Kidney tubule cell (primary cell): ENCODE measurements at regions not wholly inside any gene's neighbourhood (a gene's known extent, or its start where the extent isn't known, plus 50 kb on each side); places are given as distances from the start of the nearest gene placed in this dataset.
A peak's percentile ranks its signal among the peaks of the same experiment; 100 is the strongest.

Source experiments
- DNase-seq: peaks from one replicate; pipeline ENCODE4 v3.0.0-alpha.2; 2018; ENCODE audit warnings: low spot score

DNA sequence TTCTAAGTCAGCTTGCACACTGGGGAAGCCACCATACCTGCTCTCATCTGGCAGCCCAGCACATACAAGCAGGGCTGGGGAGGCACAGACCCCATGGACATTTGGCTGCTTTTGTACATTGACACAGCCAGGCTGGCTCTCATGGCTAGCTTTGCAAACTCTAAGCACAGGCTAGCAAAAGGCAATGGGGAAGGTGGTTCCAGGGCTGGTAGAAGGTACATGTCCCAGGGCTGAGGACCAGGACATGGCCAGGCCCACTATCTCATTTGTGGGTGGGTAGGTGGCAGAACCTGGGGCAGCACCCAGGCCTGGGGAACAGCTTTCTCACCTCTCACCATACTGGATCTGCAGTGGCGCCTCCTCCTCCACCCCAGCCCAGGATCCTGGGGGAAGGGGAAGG, 90.9 kb downstream of the HS1BP3 start:
- no peak for DNase-seq

DNA sequence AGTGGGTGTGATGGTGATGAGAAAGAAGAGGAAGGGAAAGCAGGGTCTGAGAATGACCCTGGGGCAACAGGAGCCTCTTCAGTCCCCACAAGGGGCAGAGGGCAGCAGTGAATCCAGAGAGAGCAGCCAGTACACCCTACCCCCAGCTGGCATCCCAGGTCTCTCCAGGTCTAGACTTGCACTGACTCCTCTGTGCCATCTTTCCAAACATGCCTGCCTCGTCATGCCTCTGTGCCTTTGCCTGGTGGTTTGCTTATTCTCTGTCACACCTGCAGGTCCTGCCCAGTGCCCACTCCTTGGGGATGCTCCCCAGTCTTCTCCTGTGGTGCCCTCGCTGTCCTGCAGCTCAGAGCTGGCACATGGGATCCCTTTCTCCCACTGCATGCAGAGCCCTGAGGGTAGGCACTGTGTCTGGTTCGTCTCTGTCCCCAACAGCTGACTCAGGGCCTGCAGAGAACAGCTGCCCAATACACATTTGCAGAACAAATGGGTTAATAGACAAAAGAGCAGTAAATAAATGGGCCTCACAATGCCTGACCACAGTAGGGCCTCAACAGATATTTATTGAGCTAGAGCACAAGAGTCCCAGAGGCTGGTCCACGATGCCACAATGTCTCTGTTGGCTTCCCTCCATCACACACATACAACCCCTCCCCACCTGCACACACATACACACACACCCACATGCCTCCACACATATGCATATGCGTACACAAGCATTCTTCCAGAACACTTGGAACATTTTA, 89.8 kb downstream of the HS1BP3 start:
- DNase-seq: no peak

DNA sequence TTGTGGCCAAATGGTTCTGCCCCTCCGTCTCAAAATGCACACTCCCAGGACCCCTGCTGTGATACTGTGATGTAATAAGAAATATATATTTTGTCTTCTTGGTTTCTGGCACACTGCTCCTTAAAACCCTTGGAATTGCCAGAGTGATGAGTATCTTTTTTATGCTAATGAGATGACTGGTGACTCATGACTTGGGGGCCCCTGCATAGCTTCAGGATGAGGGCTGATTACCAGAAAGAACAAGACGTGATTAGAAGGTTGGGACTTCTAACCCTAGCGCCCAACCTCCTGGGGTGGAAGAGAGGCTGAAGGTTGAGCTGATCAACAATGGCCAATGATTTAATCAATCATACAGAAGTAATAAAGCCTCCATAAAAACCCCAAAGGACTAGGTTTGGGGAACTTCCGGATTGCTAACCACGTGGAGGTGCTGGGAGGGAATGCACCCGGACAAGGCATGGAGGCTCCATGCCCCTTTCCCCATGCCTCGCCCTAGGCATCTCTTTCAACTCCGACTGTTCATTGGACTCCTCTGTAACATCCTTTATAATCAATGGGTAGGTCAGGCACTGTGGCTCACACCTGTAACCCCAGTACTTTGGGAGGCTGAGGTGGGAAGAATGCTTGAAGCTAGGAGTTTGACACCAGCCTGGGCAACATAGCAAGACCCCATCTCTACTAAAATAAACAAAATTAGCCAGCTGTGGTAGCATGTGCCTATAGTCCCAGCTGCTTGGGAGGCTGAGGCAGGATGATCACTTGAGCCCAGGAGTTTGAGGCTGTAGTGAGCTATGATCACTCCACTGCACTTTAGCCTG, 89.1 kb downstream of the HS1BP3 start:
- DNase-seq: peak; percentile 73

DNA sequence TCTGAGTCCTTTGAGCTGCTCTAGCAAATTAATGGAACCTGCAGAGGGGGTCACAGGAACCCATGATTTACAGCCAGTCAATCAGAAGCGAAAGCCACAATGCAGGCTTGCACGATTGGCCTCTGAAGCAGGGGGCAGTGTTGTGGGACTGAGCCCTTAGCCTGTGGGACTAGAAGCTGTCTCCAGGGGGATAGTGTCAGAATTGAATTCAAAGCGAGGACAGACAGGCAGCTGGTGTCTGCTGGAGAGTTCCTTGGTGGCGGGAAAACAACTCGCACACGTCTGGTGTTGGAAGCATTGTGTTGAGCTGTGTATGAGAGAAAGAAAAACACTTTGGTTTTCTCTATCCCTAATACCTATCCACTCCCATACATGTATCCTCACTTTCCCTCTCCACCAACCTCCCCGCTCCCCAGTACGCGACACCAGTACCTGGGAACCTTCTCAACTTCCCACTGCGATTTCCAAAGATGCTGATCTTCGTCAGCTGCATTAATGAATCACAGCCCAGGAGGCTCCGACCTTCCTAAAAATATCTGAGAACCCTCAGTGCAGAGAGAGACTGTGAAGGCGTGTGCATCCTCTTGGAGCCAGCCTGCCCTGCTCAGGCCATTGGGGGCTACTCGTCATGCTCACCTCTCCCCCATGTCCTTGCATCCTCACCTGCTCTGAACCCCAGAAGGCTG, 88.2 kb downstream of the HS1BP3 start:
- DNase-seq: no peak

DNA sequence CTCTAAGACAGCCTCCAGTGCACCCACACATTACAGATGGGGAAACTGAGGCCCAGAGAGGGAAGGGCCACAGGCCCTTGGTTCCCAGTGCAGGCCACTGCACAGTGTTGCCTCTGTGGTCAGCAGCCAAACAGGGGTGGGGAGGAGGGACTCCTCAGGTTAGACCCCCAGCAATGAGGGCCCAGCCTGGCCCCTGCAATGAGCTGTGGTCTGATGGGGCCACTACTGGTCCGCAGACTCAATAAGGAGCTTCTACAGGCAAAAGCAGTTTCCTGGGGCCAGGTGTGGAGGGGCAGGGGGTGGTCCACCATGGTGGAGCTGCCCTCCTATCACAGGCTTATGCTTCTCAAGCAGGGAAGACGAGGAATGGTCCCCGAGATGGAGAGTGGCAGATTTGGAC, 87.6 kb downstream of the HS1BP3 start:
- DNase-seq: no peak

DNA sequence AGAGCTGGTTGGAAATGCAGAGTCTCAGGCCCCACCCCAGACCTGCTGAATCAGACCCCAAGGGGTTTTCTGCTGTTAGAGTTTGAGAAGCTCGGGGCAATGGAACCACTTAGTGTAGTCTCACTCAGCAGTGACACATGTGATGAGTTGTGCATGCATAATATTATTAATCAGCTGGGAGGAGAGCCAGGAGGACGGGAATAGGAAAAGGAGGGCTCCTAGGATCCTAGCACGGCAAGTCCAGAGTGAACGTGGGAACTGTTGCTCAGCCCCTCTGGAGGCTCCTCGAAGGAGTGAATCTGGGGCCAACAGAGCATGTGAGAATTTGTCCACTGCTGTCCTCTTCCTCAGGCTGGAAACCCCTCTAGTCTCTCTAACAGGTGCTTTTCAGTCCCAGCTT, 87.1 kb downstream of the HS1BP3 start:
- peak; percentile 40 for DNase-seq

DNA sequence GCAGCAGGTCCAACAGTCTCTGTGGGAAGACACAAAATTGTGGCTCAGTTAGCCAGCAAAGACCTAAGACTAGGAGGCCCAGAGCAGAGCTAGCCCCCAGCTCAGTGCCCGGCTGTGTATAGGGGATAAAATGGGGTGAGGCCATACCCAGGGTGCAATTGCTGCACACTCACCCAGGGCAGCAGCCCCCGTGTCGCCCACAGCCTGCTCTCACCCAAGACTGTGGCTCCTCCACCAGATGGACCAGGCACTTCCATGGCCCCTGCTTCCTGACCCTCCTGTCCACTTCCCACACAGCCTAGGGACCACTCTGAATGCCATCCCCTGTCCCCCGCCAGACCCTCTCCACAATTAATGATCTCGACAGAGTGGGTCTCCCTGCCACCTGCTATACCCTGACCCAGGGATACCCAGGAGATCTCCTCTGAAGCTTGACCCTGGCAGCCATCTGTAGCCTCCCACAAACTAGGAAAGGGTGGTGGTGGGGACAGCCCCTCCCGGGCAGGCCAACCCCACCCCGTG, 85.7 kb downstream of the HS1BP3 start:
- no peak for DNase-seq

DNA sequence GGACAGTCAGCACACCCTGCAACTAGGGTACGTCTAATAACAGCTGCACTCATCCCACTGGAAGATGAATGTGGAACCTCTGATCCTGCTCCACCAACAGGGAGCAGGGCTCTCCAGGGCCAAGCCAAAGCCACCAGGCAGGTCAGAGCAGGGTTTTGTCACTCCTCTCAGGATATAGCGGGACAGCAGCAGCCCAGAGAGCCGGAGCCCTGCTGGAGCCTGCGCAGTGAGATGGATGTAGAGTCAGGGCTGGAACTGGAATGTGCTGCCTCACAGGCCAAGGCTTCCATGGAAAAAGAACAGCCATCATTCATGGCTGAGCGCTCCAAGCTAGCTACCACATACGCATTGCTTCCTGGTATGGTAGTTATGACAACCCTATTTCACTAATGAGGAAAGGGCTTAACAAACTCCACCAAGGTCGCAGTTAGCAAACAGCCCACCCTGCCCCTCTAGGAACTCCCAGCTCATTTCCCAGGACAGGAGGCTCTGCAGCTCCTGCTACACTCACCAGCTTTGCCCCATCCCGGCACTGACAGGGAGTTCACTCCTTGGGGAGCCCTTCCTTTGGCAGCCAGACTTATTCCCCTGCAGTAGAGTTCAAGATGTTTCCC, 85.2 kb downstream of the HS1BP3 start:
- DNase-seq: peak; percentile 83

DNA sequence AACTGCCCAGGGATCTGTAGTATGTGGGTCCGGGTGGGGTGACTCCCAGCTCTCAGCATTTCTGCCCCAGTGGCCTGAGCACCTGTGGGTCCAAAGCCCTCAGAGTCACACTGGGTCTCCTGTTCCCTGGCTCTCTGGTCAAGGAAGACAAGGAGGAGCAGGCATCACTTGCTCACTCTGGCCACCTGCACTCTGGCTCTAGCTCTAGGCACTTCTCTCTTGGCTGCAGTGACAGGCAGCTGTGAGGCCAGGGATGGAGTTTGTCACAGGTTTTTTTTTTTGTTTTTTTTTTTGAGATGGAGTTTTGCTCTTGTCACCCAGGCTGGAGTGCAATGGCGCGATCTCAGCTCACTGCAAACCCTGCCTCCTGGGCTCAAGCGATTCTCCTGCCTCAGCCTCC, 84.6 kb downstream of the HS1BP3 start:
- DNase-seq: no peak

DNA sequence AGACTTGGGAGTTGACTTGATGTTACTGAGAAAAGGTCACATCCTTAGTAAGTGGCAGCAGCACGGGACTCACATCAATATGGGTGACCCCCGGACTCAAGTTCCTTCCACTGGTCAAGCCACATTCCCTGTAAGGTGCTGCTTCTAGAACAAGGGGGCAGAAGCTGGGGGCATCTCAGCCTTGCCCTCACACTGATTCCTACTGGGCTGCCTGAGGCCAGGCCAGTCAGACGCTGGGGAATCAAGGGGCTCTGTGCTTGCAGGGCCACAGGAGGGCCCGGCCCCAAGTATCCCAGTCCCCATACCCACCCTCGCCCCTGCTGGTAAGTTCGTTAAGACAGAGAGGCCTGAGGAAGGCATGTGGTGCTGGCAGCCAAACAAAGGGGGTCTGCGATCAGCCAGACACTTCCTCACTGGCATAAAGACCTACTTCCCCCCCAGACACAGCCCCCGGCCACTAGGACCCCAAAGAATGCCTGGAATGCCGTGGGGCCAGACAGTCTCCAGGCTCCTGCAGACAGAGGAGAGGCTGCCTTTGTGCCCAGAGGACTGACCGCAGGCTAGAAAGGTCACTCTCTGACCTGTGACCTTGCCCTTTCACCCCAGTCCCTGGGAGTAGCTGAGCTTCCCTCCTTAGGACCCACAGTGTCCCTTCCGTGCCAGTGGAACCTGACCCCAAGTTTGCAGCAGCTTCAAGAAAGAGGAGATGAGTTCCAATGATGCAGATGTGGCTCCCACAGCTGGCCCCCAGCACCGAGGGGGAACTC, 83.6 kb downstream of the HS1BP3 start:
- DNase-seq: no peak
